Loucy (cell line): ENCODE measurements at regions not wholly inside any gene's neighbourhood (a gene's known extent, or its start where the extent isn't known, plus 50 kb on each side); places are given as distances from the start of the nearest gene placed in this dataset.

Experiments used
- H2AFZ ChIP-seq: fragments of 200-600 bp; sonication (generic); 2 replicates; pipeline ENCODE4 v1.6.0; 2016; ENCODE audit warnings: antibody characterized with exemption, mild to moderate bottlenecking, low read length, moderate library complexity
- H3F3A ChIP-seq: fragments of 200-600 bp; 2 replicates; pipeline ENCODE4 v1.6.0; 2016; ENCODE audit warnings: antibody characterized with exemption, low read depth, mild to moderate bottlenecking
- H3K27me3 ChIP-seq: fragments of 200-600 bp; sonication (generic); 2 replicates; pipeline ENCODE4 v1.6.1; 2014; ENCODE audit warnings: low read length, mild to moderate bottlenecking; ENCODE audit not compliant: insufficient read depth, poor library complexity, severe bottlenecking
- H3K36me3 ChIP-seq: fragments of 200-600 bp; sonication (generic); 2 replicates; pipeline ENCODE4 v1.6.1; 2016; ENCODE audit warnings: low read length; ENCODE audit not compliant: insufficient read depth
- H3K4me1 ChIP-seq: fragments of 200-600 bp; sonication (generic); 2 replicates; pipeline ENCODE4 v1.5.1; 2014; ENCODE audit warnings: low read length, mild to moderate bottlenecking; ENCODE audit not compliant: insufficient read depth, poor library complexity, severe bottlenecking
- H3K4me2 ChIP-seq: fragments of 200-600 bp; sonication (generic); 2 replicates; pipeline ENCODE4 v1.6.0; 2014; ENCODE audit warnings: antibody characterized with exemption, low read length, low read depth, mild to moderate bottlenecking; ENCODE audit not compliant: poor library complexity, severe bottlenecking
- H3K4me3 ChIP-seq: fragments of 200-600 bp; sonication (generic); 2 replicates; pipeline ENCODE4 v1.5.1; 2014; ENCODE audit warnings: low read length, mild to moderate bottlenecking, mixed read lengths; ENCODE audit not compliant: poor library complexity, severe bottlenecking
- H3K79me2 ChIP-seq: fragments of 200-600 bp; sonication (generic); 2 replicates; pipeline ENCODE4 v1.6.1; 2014; ENCODE audit warnings: low read length; ENCODE audit not compliant: insufficient read depth
- H3K9ac ChIP-seq: fragments of 200-600 bp; sonication (generic); 2 replicates; pipeline ENCODE4 v1.6.0; 2014; ENCODE audit warnings: mild to moderate bottlenecking, low read depth, low read length, moderate library complexity; ENCODE audit not compliant: poor library complexity, severe bottlenecking
- H3K9me2 ChIP-seq: fragments of 200-600 bp; sonication (generic); replicated peaks from 2 replicates; pipeline ENCODE4 v1.6.1; 2016; ENCODE audit warnings: low read depth, low read length, mixed read lengths
- H3K9me3 ChIP-seq: fragments of 200-600 bp; sonication (generic); 2 replicates; pipeline ENCODE4 v1.6.1; 2014; ENCODE audit warnings: mild to moderate bottlenecking, antibody characterized with exemption, low read length, low read depth; ENCODE audit not compliant: insufficient read depth
- H4K20me1 ChIP-seq: fragments of 200-600 bp; sonication (generic); 2 replicates; pipeline ENCODE4 v1.6.0; 2014; ENCODE audit warnings: antibody characterized with exemption, low read length, mild to moderate bottlenecking; ENCODE audit not compliant: insufficient read depth, poor library complexity, severe bottlenecking
- CTCF ChIP-seq: fragments of 200-600 bp; sonication (generic); conservative IDR thresholded peaks from 2 replicates; pipeline ENCODE4 v1.5.1; 2014; ENCODE audit warnings: mild to moderate bottlenecking, antibody characterized with exemption, low read length
- EZH2phosphoT487 ChIP-seq: fragments of 200-600 bp; IDR thresholded peaks from 2 replicates; pipeline ENCODE4 v1.6.1; 2018; ENCODE audit warnings: antibody characterized with exemption, mild to moderate bottlenecking, moderate library complexity, borderline replicate concordance

GRCh38 chr18:2354292-2354691 lies 217.0 kb downstream of the METTL4 start:
- H3K9me2 ChIP-seq, result no peaks in the 10 kb centered on the region
- no peak overlapping the region for H3K4me3 ChIP-seq
- H4K20me1 ChIP-seq, result no peaks in the 10 kb centered on the region
- H3K4me1 ChIP-seq, result no peaks in the 10 kb centered on the region
- no peak overlapping the region for H3K9ac ChIP-seq
- no peaks in the 10 kb centered on the region for H3K27me3 ChIP-seq
- H3K9me3 ChIP-seq, result no peaks in the 10 kb centered on the region
- no peak overlapping the region for H3K4me2 ChIP-seq
- no peaks in the 10 kb centered on the region for H3F3A ChIP-seq
- no peaks in the 10 kb centered on the region for H3K79me2 ChIP-seq
- H2AFZ ChIP-seq, result no peak overlapping the region
- TF ChIP-seq EZH2phosphoT487, result no peak
- no peak for TF ChIP-seq CTCF
- H3K36me3 ChIP-seq, result no peaks in the 10 kb centered on the region

GRCh38 chr18:2356906-2357305 lies 214.4 kb downstream of the METTL4 start:
- TF ChIP-seq EZH2phosphoT487 (no peak), CTCF (no peak)
- Histone ChIP-seq H3K4me3 (no peak overlapping the region), H3K4me2 (no peak overlapping the region), H3K9me2 (no peaks in the 10 kb centered on the region), H3K27me3 (no peaks in the 10 kb centered on the region), H3K36me3 (no peaks in the 10 kb centered on the region), H3K9me3 (no peaks in the 10 kb centered on the region), H3F3A (no peaks in the 10 kb centered on the region), H3K4me1 (no peaks in the 10 kb centered on the region), H2AFZ (no peak overlapping the region), H3K9ac (no peak overlapping the region), H4K20me1 (no peaks in the 10 kb centered on the region), H3K79me2 (no peaks in the 10 kb centered on the region)

GRCh38 chr18:2360861-2361260 lies 210.4 kb downstream of the METTL4 start:
- Histone ChIP-seq H3K4me1 (no peaks in the 10 kb centered on the region), H3K27me3 (no peaks in the 10 kb centered on the region), H3K36me3 (no peaks in the 10 kb centered on the region), H3K9me3 (no peaks in the 10 kb centered on the region), H3K4me2 (no peak overlapping the region), H2AFZ (no peak overlapping the region), H4K20me1 (no peaks in the 10 kb centered on the region), H3K79me2 (no peaks in the 10 kb centered on the region), H3F3A (no peaks in the 10 kb centered on the region), H3K4me3 (no peak overlapping the region), H3K9me2 (no peaks in the 10 kb centered on the region), H3K9ac (no peak overlapping the region)
- no peak for TF ChIP-seq EZH2phosphoT487
- no peak for TF ChIP-seq CTCF
